ENCODE measurements at regions not wholly inside any gene's neighbourhood (a gene's known extent, or its start where the extent isn't known, plus 50 kb on each side); places are given as distances from the start of the nearest gene placed in this dataset.

GRCh38 chr13:106377931-106378662 lies 157.4 kb downstream of the EFNB2 start (continued):
- no peak for TF ChIP-seq ZNF462 (CRISPR knock-in tag; IDR thresholded peaks at IDR 0.05)

GRCh38 chr13:106377341-106377740 lies 158.1 kb downstream of the EFNB2 start:
- Histone ChIP-seq H3K36me3 (ENCODE audit: insufficient read depth) (no peaks in the 10 kb centered on the region), H2AFZ (no peak overlapping the region), H3K27me3 (ENCODE audit: insufficient read depth) (no peaks in the 10 kb centered on the region), H3F3A (replicated peaks; ENCODE audit: low read depth) (no peaks in the 10 kb centered on the region), H3K9me2 (ENCODE audit: insufficient read depth) (peaks cover 4% of the 10 kb centered on the region), H3K4me2 (no peak overlapping the region), H3K79me2 (replicated peaks; ENCODE audit: insufficient read depth) (no peaks in the 10 kb centered on the region), H3K4me1 (ENCODE audit: insufficient read depth) (no peaks in the 10 kb centered on the region), H3K27ac (ENCODE audit: low read depth) (no peak overlapping the region), H4K20me1 (replicated peaks; ENCODE audit: insufficient read depth) (no peaks in the 10 kb centered on the region), H3K4me3 (no peak overlapping the region)
- no peaks in the 10 kb centered on the region for H3K9me3 Mint-ChIP-seq
- peaks cover under 1% of the 10 kb centered on the region; the same call in 1 of the 3 replicates for H3K4me1 Mint-ChIP-seq
- H3K4me3 Mint-ChIP-seq: no peak overlapping the region
- no peak for DNase-seq (ENCODE audit: low spot score)
- ATAC-seq: no peak
- peaks cover 5% of the 10 kb centered on the region for H3K27me3 Mint-ChIP-seq (ENCODE audit: insufficient read depth, low read depth, poor library complexity)
- no peak overlapping the region for H3K27ac Mint-ChIP-seq
- no peaks in the 10 kb centered on the region for H3K36me3 Mint-ChIP-seq (ENCODE audit: low read depth)
- TF ChIP-seq EZH2phosphoT487 (IDR thresholded peaks at IDR 0.05; ENCODE audit: unreplicated experiment) (no peak), CREB1 (CRISPR knock-in tag; IDR thresholded peaks at IDR 0.05; ENCODE audit: low read depth) (no peak), EZH2 (IDR thresholded peaks at IDR 0.05; ENCODE audit: low read depth, unreplicated experiment) (no peak), POLR2AphosphoS5 (IDR thresholded peaks at IDR 0.05; ENCODE audit: low read depth) (no peak), NANOG (IDR thresholded peaks at IDR 0.05; ENCODE audit: borderline replicate concordance) (no peak), ZNF331 (CRISPR knock-in tag; IDR thresholded peaks at IDR 0.05; ENCODE audit: low read depth) (no peak), JUNB (IDR thresholded peaks at IDR 0.05; ENCODE audit: unreplicated experiment) (no peak), CTCF (conservative IDR thresholded peaks at IDR 0.05; ENCODE audit: low read depth in 2 of 2) (no peak), REST (IDR thresholded peaks at IDR 0.05; ENCODE audit: unreplicated experiment) (no peak)

Data from GM23338 (cell line).